T-helper 2 cell (primary cell): ENCODE measurements at regions not wholly inside any gene's neighbourhood (a gene's known extent, or its start where the extent isn't known, plus 50 kb on each side); places are given as distances from the start of the nearest gene placed in this dataset.

Experiments used
- DNase-seq, 5 experiments: peaks; one replicate each; pipeline versions ENCODE4 v3.0.0 to v3.0.0-alpha.2; 2012 to 2022

GRCh38 chr5:173557123-173557903 is 59.1 kb downstream of the BOD1 start:
- DNase-seq = no peak

GRCh38 chr5:173556142-173557028 is 60.1 kb downstream of the BOD1 start:
- no peak for DNase-seq

GRCh38 chr5:173554989-173555705 is 61.3 kb downstream of the BOD1 start:
- no peak for DNase-seq

GRCh38 chr5:173554038-173554955 is 62.2 kb downstream of the BOD1 start:
- DNase-seq = no peak

- DNase-seq = no peak
These were observed 65.8 kb downstream of the BOD1 start for GRCh38 chr5:173550641-173551040.

GRCh38 chr5:173549644-173550043 is 66.8 kb downstream of the BOD1 start:
- no peak for DNase-seq

GRCh38 chr5:173547579-173547978 is 68.9 kb downstream of the BOD1 start:
- no peak for DNase-seq

- DNase-seq = no peak
These were observed 73.5 kb downstream of the BOD1 start for GRCh38 chr5:173542964-173543363.

- DNase-seq = no peak
These were observed 74.3 kb downstream of the BOD1 start for GRCh38 chr5:173542159-173542558.

GRCh38 chr5:173538654-173539053 is 77.8 kb downstream of the BOD1 start:
- DNase-seq = peak in 1 of 5 experiments; percentile 58

GRCh38 chr5:173538018-173538417 is 78.4 kb downstream of the BOD1 start:
- no peak for DNase-seq

GRCh38 chr5:173537228-173537627 is 79.2 kb downstream of the BOD1 start:
- peak in 1 of 5 experiments; percentile 62 for DNase-seq

- DNase-seq = no peak
These were observed 80.3 kb downstream of the BOD1 start for GRCh38 chr5:173535976-173536639.

- no peak for DNase-seq
These were observed 81.1 kb downstream of the BOD1 start for GRCh38 chr5:173535166-173535975.

- no peak for DNase-seq
These were observed 81.8 kb downstream of the BOD1 start for GRCh38 chr5:173534664-173535063.

GRCh38 chr5:173534031-173534430 is 82.4 kb downstream of the BOD1 start:
- no peak for DNase-seq

- DNase-seq = no peak
These were observed 83.7 kb downstream of the BOD1 start for GRCh38 chr5:173532689-173533250.

GRCh38 chr5:173531863-173532262 is 84.6 kb downstream of the BOD1 start:
- DNase-seq = no peak

- DNase-seq = no peak
These were observed 85.9 kb downstream of the BOD1 start for GRCh38 chr5:173530547-173530946.

GRCh38 chr5:173529861-173530260 is 86.6 kb downstream of the BOD1 start:
- no peak for DNase-seq
